Left lung (tissue), 4 donors: ENCODE measurements at regions not wholly inside any gene's neighbourhood (a gene's known extent, or its start where the extent isn't known, plus 50 kb on each side); places are given as distances from the start of the nearest gene placed in this dataset.

Experiments
- ATAC-seq: fragments of 200-7000 bp; cut with Tn5 transposase; one replicate; pipeline ENCODE4 v1.9.1; 2020; ENCODE audit warnings: moderate library complexity
- DNase-seq, 4 donors: peaks; one replicate each; pipeline ENCODE4 v3.0.0-alpha.2; 2013 to 2020
- H3K27ac ChIP-seq, 2 donors: fragments of 200-600 bp; sonication (generic) in 1 of 2; one replicate each; pipeline versions ENCODE4 v1.5.0 to v1.8.0; 2020 to 2021
- H3K27me3 ChIP-seq, 2 donors: fragments of 200-600 bp; sonication (generic) in 1 of 2; one replicate each; pipeline versions ENCODE4 v1.5.0 to v1.8.0; 2020 to 2021
- H3K36me3 ChIP-seq, 2 donors: fragments of 200-600 bp; sonication (generic) in 1 of 2; one replicate each; pipeline versions ENCODE4 v1.5.0 to v1.8.0; 2020 to 2021
- H3K4me1 ChIP-seq, 2 donors: fragments of 200-600 bp; one replicate each; pipeline ENCODE4 v1.8.0; 2021
- H3K4me3 ChIP-seq, 2 donors: fragments of 200-600 bp; sonication (generic) in 1 of 2; one replicate each; pipeline versions ENCODE4 v1.5.0 to v1.8.0; 2020 to 2021; ENCODE audit warnings: mild to moderate bottlenecking in 1 of 2
- H3K9me3 ChIP-seq, 2 donors: fragments of 200-600 bp; sonication (generic) in 1 of 2; one replicate each; pipeline versions ENCODE4 v1.5.0 to v1.8.0; 2020 to 2021
- CTCF ChIP-seq, 2 donors: fragments of 200-600 bp; sonication (generic) in 1 of 2; IDR thresholded peaks; one replicate each; pipeline versions ENCODE4 v1.5.0 to v1.8.0; 2021; ENCODE audit warnings: antibody characterized with exemption in 2 of 2
- intact Hi-C, 2 donors: fragments of 100-400 bp; cut with DNase I; formaldehyde crosslinking; loops; one replicate each; pipeline versions ENCODE4 v1.11.2 to v1.14.2; 2022
- donor health status: DM: no; HTN: yes; CAD: no.
- donor health status: DM: no; HTN: no; CAD: no.

GRCh38 chrX:30483996-30484395 is 93.6 kb downstream of the TASL start:
- Histone ChIP-seq H3K27ac (no peak overlapping the region), H3K4me3 (no peak overlapping the region), H3K27me3 (no peaks in the 10 kb centered on the region), H3K9me3 (no peaks in the 10 kb centered on the region), H3K4me1 (no peaks in the 10 kb centered on the region), H3K36me3 (no peaks in the 10 kb centered on the region)
- ATAC-seq (no peak), DNase-seq (no peak)
- no peak for TF ChIP-seq CTCF (IDR thresholded peaks at IDR 0.05)
- intact Hi-C loops: no loop called here

GRCh38 chrX:30468471-30468870 is 109.1 kb downstream of the TASL start:
- no peak for TF ChIP-seq CTCF (IDR thresholded peaks at IDR 0.05)
- H3K27ac ChIP-seq: no peak overlapping the region
- intact Hi-C loops: no loop called here
- ATAC-seq: no peak
- no peaks in the 10 kb centered on the region for H3K4me1 ChIP-seq
- H3K4me3 ChIP-seq: no peak overlapping the region
- no peaks in the 10 kb centered on the region for H3K36me3 ChIP-seq
- H3K27me3 ChIP-seq: peaks cover 0 to under 1% of the 10 kb centered on the region in 2 donors
- DNase-seq: no peak
- no peaks in the 10 kb centered on the region for H3K9me3 ChIP-seq
